Middle frontal gyrus (tissue), 1 donor: ENCODE measurements at regions not wholly inside any gene's neighbourhood (a gene's known extent, or its start where the extent isn't known, plus 50 kb on each side); places are given as distances from the start of the nearest gene placed in this dataset.
"Not testable (repeated sequence)": the region's sequence is repeated elsewhere in the genome, so short reads cannot be mapped to it uniquely, and the experiment has no call there.

ENCODE experiments used
- DNase-seq: peaks from one replicate; pipeline ENCODE4 v3.0.0-alpha.2; 2015; ENCODE audit warnings: low spot score; ENCODE audit errors: extremely low spot score

GRCh38 chr10:33665501-33665900 is 331.0 kb upstream of the NRP1 start:
- DNase-seq = no peak

- DNase-seq = no peak
These were observed 329.6 kb upstream of the NRP1 start for GRCh38 chr10:33664070-33664469.

- no peak for DNase-seq
These were observed 327.3 kb upstream of the NRP1 start for GRCh38 chr10:33661580-33662336.

GRCh38 chr10:33660329-33660728 is 325.9 kb upstream of the NRP1 start:
- DNase-seq = no peak

- no peak for DNase-seq
These were observed 323.4 kb upstream of the NRP1 start for GRCh38 chr10:33657913-33658312.

GRCh38 chr10:33657154-33657908 is 322.9 kb upstream of the NRP1 start:
- no peak for DNase-seq

- DNase-seq = no peak
These were observed 321.5 kb upstream of the NRP1 start for GRCh38 chr10:33655921-33656320.

GRCh38 chr10:33655165-33655815 is 320.8 kb upstream of the NRP1 start:
- no peak for DNase-seq

GRCh38 chr10:33653584-33654367 is 319.3 kb upstream of the NRP1 start:
- DNase-seq = no peak

- DNase-seq = no peak
These were observed 318.4 kb upstream of the NRP1 start for GRCh38 chr10:33652870-33653269.

GRCh38 chr10:33650131-33650530 is 315.7 kb upstream of the NRP1 start:
- not testable (repeated sequence) for DNase-seq

- no peak for DNase-seq
These were observed 308.6 kb upstream of the NRP1 start for GRCh38 chr10:33643042-33643441.

GRCh38 chr10:33638891-33639290 is 304.4 kb upstream of the NRP1 start:
- DNase-seq = no peak

- DNase-seq = no peak
These were observed 303.9 kb upstream of the NRP1 start for GRCh38 chr10:33638374-33638773.

- no peak for DNase-seq
These were observed 301.6 kb upstream of the NRP1 start for GRCh38 chr10:33635967-33636515.

- DNase-seq = no peak
These were observed 298.0 kb upstream of the NRP1 start for GRCh38 chr10:33632432-33632831.

GRCh38 chr10:33631991-33632390 is 297.5 kb upstream of the NRP1 start:
- no peak for DNase-seq

GRCh38 chr10:33630761-33631160 is 296.3 kb upstream of the NRP1 start:
- no peak for DNase-seq

GRCh38 chr10:33627611-33628010 is 293.1 kb upstream of the NRP1 start:
- DNase-seq = no peak

GRCh38 chr10:33626798-33627466 is 292.5 kb upstream of the NRP1 start:
- no peak for DNase-seq

GRCh38 chr10:33623669-33624068 is 289.2 kb upstream of the NRP1 start:
- DNase-seq = no peak
